PFSK-1 (cell line): ENCODE measurements at regions not wholly inside any gene's neighbourhood (a gene's known extent, or its start where the extent isn't known, plus 50 kb on each side); places are given as distances from the start of the nearest gene placed in this dataset.

Source experiments
- FOXP2 ChIP-seq: optimal IDR thresholded peaks from 2 replicates; pipeline ENCODE3; 2011; ENCODE audit warnings: borderline replicate concordance, control low read depth, inconsistent platforms; ENCODE audit not compliant: insufficient read depth; ENCODE audit errors: extremely low read length, extremely low read depth
- POLR2AphosphoS5 ChIP-seq: IDR thresholded peaks from 2 replicates; pipeline ENCODE4 v1.6.1; 2012; ENCODE audit warnings: low read depth, mild to moderate bottlenecking, control low read depth, low read length, moderate library complexity
- SIN3A ChIP-seq: IDR thresholded peaks from 2 replicates; pipeline ENCODE4 v1.6.1; 2012; ENCODE audit warnings: mild to moderate bottlenecking, low read length, moderate library complexity, borderline replicate concordance; ENCODE audit not compliant: insufficient read depth
- TAF1 ChIP-seq: IDR thresholded peaks from 2 replicates; pipeline ENCODE4 v1.6.1; 2012; ENCODE audit warnings: low read length, control low read depth, borderline replicate concordance; ENCODE audit not compliant: insufficient read depth
- TF ChIP-seq, protein P1 (sequence below), 2 experiments: IDR thresholded peaks; 2 replicates each; pipeline versions ENCODE4 v1.6.1 to v1.8.0; 2011 to 2012; ENCODE audit warnings: low read depth in 2 of 2, low read length in 2 of 2, control low read depth in 1 of 2, inconsistent platforms in 1 of 2, mild to moderate bottlenecking in 1 of 2, moderate library complexity in 1 of 2; ENCODE audit not compliant: insufficient read depth in 1 of 2

DNA sequence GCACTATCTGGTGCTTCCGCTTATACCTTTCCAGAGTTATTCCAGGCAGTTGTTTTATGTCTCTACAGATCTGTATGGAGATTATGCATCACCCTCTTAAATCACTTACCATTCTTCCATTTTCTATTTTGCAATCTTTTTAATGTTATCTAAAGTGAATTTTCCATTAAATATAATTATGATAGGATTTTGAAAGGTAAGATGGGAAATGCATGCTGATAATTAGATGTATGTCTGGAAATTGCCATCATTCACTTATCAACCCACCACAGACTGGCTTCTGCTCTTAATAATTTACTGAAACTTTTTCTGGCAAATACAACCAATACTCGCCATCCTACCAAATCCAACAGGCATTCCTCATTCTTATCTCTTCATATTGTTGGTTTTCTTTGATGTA is 227.4 kb upstream of the MC4R start:
- no peak for TF ChIP-seq FOXP2

DNA sequence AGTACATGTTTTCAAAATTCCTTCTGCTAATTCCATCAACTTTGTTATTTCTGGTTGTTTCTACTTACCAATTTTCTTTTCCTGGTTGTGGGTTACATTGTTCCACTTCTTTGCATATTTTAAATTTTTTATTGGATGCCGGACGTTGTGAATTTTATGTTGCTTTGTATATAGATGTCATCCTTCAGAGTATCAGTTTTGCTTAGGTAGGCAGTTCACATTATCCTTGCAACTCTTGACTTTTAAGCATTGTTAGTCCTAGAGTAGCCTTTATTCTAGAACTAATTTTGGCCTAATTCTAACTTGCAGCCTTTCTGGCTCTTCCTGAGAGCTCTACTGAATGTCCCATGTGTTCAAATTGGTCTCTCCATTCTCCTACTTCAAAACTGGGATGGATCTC is 228.7 kb upstream of the MC4R start:
- TF ChIP-seq TAF1, result no peak
- TF ChIP-seq FOXP2, result no peak
- TF ChIP-seq, protein P1, sequence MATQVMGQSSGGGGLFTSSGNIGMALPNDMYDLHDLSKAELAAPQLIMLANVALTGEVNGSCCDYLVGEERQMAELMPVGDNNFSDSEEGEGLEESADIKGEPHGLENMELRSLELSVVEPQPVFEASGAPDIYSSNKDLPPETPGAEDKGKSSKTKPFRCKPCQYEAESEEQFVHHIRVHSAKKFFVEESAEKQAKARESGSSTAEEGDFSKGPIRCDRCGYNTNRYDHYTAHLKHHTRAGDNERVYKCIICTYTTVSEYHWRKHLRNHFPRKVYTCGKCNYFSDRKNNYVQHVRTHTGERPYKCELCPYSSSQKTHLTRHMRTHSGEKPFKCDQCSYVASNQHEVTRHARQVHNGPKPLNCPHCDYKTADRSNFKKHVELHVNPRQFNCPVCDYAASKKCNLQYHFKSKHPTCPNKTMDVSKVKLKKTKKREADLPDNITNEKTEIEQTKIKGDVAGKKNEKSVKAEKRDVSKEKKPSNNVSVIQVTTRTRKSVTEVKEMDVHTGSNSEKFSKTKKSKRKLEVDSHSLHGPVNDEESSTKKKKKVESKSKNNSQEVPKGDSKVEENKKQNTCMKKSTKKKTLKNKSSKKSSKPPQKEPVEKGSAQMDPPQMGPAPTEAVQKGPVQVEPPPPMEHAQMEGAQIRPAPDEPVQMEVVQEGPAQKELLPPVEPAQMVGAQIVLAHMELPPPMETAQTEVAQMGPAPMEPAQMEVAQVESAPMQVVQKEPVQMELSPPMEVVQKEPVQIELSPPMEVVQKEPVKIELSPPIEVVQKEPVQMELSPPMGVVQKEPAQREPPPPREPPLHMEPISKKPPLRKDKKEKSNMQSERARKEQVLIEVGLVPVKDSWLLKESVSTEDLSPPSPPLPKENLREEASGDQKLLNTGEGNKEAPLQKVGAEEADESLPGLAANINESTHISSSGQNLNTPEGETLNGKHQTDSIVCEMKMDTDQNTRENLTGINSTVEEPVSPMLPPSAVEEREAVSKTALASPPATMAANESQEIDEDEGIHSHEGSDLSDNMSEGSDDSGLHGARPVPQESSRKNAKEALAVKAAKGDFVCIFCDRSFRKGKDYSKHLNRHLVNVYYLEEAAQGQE (IDR thresholded peaks at IDR 0.05; ENCODE audit: insufficient read depth in 1 of 2, low read depth in 2 of 2, low read length in 2 of 2), result no peak
- no peak for TF ChIP-seq POLR2AphosphoS5
- no peak for TF ChIP-seq SIN3A

DNA sequence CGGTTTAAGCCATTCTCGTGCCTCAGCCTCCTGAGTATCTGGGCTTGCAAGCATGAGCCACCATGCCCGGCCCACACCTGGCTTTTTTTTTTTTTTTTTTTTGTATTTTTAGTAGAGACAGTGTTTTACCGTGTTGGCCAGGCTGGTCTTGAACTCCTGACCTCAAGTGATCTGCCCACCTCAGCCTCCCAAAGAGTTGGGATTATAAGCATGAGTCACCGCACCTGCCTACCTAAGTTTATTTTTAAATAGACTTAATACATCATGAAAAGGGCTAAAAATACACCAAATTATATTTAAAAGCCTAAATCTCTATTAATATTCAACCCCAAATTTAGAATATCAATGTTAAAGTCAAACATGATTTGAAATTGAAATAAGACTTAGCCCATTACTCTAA is 250.8 kb upstream of the MC4R start:
- TF ChIP-seq POLR2AphosphoS5 (no peak), TAF1 (no peak), SIN3A (no peak), FOXP2 (no peak)
- TF ChIP-seq, protein P1 (IDR thresholded peaks at IDR 0.05; ENCODE audit: insufficient read depth in 1 of 2, low read depth in 2 of 2, low read length in 2 of 2), result no peak

DNA sequence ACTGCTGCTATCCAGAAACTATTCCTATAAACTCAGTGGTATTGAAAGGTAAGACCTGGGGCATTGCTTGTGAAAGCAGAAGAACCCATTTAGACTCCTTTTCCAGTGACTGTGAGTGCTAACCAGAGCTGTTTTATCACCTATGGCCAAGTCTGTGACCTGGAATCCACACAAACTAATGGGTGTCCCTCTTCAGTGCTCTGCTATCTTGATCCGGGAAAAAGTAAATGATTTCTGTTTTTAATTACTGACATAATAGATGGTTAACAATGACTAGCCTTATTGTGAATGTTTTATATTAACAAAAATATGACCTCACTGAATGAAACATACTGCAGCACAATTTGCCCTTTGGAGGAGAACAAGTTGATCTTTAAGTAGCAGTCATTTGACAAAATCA is 251.6 kb upstream of the MC4R start:
- TF ChIP-seq SIN3A, result no peak
- TF ChIP-seq, protein P1 (IDR thresholded peaks at IDR 0.05; ENCODE audit: insufficient read depth in 1 of 2, low read depth in 2 of 2, low read length in 2 of 2), result no peak
- no peak for TF ChIP-seq TAF1
- TF ChIP-seq POLR2AphosphoS5, result no peak
- no peak for TF ChIP-seq FOXP2

DNA sequence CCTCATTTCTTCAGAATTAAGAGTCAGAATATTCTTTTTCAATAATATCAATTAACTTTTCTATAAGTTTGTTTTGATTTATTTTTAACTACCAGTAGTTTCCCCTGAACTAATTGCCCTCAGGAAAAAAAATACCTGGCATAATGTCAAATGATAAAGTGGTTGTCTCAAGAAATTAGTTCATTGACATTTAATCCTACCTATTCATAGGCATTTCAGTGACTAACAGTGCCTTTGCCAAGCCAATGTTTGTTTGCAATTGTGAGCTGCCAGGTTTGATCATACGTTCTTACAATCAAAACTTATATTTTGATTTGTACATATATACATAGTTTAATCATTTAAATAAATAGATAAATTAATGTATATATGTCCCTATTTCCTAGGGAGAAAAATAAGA is 267.3 kb upstream of the MC4R start:
- TF ChIP-seq SIN3A, result no peak
- no peak for TF ChIP-seq FOXP2
- no peak for TF ChIP-seq TAF1
- no peak for TF ChIP-seq POLR2AphosphoS5
- TF ChIP-seq, protein P1 (IDR thresholded peaks at IDR 0.05; ENCODE audit: insufficient read depth in 1 of 2, low read depth in 2 of 2, low read length in 2 of 2), result no peak

DNA sequence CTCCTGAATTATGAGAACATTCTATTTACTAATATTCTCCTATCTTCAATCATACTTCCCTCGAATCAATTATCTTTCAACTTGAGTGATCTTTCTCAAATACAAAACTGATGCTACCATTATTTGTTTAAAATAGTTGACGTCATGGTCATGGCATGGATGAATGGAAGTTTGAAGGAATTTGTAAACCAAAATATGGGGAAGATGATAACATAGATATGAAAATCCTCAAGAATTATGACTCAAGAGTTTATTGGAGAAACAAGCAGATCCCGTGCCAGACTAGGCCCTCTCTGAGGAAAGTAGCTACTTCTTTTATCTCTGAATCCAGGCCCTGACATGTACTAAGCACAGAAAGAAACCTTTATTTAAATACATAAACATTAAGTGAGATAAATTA is 270.4 kb upstream of the MC4R start:
- TF ChIP-seq, protein P1 (IDR thresholded peaks at IDR 0.05; ENCODE audit: insufficient read depth in 1 of 2, low read depth in 2 of 2, low read length in 2 of 2), result no peak
- TF ChIP-seq SIN3A (no peak), TAF1 (no peak), FOXP2 (no peak)
